ENCODE measurements at regions not wholly inside any gene's neighbourhood (a gene's known extent, or its start where the extent isn't known, plus 50 kb on each side); places are given as distances from the start of the nearest gene placed in this dataset.

DNA sequence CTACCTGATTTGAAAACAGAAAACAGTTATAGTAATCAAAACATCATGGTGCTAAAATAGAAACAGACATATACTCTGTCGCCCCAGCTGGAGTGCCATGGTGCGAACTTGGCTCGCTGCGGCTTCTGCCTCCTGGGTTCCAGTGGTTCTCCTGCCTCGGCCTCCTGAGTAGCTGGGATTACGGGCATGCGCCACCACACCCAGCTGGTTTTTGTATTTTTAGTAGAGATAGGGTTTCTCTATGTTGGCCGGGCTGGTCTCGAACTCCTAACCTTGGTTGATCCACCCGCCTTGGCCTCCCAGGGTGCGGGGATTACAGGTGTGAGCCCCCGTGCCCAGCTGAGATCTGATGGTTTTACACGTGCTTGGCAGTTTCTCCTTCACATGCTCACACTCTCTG is 495.9 kb downstream of the ANXA1 start:
- no peak for DNase-seq

GRCh38 chr9:73649552-73649951 is 497.9 kb downstream of the ANXA1 start:
- DNase-seq, result no peak

DNA sequence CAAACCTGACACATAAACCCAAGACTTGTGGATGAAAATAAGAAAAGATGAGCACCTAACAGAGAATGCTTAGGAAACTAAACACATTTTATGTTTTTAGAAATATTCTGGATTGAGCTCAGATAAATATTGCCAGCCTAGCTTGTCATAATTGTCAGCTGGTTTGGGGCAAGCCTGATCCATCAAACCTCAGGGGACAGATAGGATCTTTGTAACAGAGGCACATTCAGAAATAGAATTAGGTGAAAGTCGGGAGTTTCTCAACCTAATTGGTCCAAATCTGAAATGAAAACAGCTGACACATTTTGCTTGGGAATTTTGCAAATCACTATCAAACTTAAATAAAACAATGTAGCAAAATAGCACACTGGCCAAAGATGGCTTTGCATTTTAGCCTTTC is 503.7 kb downstream of the ANXA1 start:
- DNase-seq, result no peak

DNA sequence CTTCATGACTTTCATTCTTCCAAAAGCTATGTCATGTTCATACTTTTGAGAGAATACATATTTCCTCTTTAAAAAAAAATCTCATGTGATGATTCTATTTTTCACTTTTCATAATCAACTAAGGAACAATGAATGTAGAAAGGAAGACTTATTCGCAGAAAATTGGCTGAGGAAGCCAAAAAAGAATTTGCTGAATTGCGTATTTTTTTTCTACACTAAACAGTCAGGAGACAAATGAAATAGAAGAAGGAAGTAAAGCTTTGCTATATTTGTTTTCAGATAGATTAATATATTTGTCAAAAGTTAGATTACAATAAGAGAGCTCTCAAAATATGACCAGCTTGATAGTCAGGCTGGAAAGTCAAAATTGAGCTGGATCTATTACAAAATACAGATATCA is 504.2 kb downstream of the ANXA1 start:
- no peak for DNase-seq

DNA sequence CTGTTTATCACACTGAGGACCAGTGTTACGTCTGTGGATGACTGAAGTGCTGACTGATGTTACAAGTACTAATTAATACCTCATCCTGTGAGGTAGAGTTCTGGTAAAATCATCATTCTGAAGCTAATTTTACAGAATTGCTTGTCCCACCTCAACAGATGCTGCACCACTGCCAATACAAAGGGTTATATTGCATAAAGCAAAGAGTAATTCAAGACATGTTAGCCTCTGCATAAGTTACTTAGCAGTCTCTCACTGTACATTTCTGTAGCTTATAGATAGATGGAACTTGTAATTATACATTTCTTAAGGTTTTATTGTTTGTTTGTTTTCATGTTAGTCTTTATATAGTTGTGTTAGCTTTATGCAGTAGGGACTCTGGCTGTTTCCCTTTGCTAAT is 513.6 kb downstream of the ANXA1 start:
- DNase-seq, result no peak

DNA sequence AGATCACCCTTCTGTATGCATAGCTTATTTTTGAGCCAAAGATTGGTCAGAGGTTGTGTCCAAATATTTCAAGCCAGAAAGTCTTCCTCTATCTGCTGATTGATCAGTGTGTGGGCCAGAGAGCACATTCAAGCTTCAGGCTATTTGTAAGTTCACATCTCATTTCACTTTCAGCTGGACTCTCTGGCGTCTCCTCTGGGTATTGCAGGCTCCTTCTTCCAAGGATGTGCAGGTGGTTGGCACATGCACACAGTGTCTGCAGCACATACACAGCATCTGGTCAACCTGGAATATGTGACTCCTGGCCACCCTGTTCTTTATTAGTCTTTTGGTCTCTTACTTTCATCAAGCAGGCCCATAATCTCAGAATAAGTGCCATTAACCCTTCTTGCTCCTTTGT is 516.1 kb downstream of the ANXA1 start:
- no peak for DNase-seq

DNA sequence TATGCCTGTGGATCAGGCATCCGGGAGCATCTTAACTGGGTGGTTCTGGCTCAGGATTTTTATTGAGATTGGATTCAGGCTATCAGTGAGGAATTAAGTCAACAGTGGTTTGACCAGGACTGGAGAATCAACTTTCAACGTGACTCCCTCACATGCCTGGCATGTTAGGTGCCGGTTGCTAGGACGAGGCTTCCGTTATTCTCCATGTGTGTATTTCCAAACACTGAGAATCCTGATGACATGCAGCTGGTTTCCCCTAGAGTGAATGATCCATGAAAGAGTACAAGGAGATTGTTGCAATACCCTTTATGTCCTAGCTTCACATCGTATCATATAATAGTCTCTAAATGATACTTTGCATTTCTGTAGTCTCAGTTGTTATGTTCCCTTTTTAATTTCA is 529.2 kb downstream of the ANXA1 start:
- no peak for DNase-seq

- DNase-seq, result no peak
These were observed 531.1 kb downstream of the ANXA1 start for GRCh38 chr9:73682789-73683188.

DNA sequence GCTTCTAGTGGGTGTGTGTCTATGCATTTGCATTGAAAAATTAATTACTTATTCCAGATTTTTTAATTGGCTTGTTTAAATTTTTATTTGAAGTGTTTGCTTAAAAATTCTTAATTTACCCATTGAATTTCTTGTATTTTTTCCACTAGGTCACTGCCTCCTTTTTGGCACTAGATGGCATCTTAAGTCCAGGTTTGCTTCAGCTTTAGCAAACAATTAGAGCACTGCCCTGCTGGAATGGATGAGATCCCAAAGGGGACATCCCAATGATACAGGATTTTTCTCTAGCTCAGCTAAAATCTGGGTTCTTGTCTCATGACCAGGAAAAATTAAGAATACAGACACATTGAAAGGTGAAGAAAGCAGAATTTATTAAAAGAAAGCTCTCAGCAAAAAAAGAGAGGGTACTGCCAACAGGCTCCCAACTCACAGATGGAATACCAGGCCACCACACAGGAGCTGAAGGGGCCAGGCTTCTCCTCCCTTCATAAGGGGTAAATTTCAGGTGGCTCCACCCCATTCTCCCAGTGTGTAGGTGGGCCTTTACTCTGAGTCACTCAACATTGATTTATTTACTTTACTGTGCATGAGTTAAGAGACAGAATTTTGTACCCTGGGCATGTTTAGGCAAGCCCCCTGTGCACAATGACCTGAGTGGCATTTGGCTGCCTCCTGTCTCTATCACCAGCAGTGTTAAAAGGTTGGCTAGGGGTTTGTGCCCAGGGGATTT is 532.4 kb downstream of the ANXA1 start:
- DNase-seq, result peak in 1 of 51 donors; percentile 3

DNA sequence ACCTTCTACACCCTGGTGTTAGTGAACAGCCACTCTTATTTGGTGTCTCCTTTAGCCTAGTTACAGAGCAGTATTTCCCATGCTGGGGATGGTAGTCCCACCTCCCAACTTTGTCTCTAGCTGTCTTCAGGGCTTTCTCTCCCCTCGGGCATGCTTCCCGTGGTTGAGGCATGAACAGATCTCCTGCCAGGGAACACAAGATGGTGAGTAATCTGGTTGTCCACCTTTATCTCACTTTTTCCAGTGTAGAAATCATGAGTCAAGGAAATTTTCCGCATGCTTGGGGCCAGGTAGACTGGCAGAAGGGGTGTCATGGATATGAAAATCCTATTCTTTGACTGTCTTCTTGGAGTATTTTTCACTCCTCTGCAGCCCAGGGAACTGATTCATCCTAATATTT is 532.9 kb downstream of the ANXA1 start:
- DNase-seq, result no peak

DNA sequence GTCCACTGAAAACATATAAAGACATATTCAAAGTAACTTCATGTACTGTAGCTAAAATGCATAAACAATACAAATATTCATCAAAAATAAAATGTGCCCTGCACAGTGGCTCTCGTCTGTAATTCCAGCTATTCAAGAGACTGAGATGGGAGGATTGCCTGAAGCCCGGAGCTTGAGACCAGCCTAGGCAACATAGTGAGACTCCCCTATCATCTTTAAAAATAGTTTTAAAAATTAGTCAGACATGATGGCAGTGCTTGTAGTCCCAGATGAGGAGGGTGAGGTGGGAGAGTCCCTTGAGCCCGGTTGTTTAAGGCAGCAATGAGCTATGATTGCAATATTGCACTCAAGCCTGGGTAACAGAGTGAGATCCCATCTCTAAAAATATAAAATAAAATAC is 534.1 kb downstream of the ANXA1 start:
- no peak for DNase-seq

DNA sequence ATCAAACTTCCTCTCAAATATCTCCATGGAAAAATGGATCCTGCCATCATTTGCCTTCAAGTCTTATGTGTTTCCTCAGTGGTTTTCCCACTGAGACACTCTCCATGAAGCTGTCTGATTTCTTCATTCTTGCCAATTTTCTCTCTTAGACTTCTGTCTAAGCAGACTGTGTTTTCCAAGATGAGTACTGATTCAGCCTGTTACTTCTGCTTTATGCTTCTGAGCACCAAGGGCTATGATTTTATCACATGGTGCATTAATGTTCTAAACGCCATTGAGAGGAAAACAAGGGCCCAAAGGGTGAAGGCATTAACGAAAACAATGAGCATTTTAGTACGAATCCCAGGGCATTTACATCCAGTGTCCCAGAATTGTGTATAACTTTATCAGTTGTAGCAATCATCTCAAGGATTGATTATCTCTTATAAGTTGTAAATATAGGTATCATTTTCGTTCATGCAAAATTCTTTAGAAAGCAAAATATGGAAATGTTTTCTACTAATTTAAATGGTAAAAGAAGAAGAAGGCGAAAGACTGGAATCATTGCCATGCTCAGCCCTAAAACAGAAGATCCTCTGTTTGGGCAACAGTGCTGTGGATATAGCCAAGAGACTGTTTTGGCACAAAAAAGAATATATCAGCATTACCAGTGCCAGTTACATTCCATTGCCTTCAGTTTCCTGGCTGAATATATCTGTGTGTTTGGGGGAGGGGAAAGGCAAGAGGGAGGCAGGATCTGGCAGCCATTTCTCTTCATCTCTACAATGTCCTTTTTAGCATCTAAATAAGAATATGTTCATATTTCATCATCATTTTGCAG is 537.6 kb downstream of the ANXA1 start:
- peak in 7 of 51 donors; percentile 1 to 57 (median 7) for DNase-seq

- no peak for DNase-seq
These were observed 549.9 kb downstream of the ANXA1 start for GRCh38 chr9:73701415-73702057.

- no peak for DNase-seq
These were observed 562.6 kb downstream of the ANXA1 start for GRCh38 chr9:73714294-73714693.

DNA sequence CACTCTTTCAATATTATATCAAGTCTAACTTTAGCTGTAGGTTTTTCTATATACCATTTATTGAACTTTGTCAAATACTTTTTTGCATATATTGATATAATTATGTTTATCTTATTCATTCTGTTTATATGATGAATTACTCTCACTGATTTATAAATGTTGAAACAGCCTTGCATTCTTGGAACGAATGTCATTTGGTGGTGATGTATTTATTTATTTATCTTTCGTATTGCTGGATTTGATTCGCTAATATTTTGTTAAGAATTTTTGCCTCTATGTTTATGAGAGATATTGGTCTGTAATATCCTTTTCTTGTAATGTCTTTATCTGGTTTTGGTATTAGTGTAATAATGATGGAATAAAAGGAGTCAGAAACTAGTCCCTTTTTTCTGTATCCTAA is 563.9 kb downstream of the ANXA1 start:
- no peak for DNase-seq

GRCh38 chr9:73719660-73720059 is 568.0 kb downstream of the ANXA1 start:
- DNase-seq, result no peak

GRCh38 chr9:73720601-73721000 is 568.9 kb downstream of the ANXA1 start:
- DNase-seq, result no peak

- DNase-seq, result no peak
These were observed 584.6 kb downstream of the ANXA1 start for GRCh38 chr9:73736270-73736669.

DNA sequence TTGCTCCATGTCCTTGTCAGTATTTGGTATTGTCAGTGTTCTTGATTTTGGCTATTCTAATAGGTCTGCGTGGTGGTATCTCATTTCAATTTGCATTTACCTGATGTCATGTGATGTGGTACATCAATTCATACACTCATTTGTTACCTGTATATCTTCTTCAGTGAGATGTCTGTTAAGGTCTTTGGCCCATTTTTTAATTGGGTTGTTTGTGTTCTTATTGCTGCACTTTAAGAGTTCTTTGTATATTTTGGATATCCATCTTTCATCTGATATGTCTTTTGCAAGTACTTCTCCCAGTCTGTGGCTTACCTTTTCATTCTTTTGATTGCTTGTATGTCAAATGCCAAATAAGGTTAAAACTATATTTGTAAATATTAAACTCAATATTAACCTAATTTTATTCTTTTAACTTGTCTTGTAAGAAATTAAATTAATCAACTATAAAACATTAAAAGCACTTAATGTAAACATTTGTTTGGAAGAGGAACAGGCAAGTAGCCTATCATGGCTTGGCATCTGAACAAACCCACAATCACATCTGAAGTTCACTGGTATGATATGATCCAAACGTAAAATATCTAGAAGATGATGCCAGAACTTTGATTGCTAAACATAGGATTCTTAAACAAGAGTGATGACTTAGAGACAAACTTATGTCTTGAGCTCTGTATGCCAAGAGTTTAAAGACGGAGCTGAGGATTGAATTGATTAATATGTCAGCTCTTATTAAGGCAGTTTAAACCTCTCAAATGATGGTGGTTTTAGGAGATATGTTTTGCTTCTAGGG is 587.3 kb downstream of the ANXA1 start:
- DNase-seq, result no peak

- DNase-seq, result no peak
These were observed 589.7 kb downstream of the ANXA1 start for GRCh38 chr9:73741316-73741715.

DNA sequence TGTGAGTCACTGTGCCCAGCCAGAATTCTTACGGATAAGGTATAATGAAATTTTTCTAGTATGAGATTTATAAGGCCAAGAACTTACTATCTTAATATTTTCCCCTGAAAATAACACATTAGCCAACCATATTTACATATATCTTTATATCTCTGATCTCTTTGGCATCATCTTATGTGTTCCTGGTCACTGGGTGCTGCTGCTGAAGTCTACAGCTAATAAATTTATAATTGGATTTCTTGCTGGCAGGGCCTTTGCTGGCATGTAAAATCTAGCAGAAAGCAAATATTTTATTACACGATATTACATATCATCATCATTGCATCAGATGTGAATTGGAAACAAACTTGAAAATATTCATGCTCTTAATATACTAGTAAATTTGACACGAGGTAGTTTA is 590.7 kb downstream of the ANXA1 start:
- DNase-seq, result no peak

DNA sequence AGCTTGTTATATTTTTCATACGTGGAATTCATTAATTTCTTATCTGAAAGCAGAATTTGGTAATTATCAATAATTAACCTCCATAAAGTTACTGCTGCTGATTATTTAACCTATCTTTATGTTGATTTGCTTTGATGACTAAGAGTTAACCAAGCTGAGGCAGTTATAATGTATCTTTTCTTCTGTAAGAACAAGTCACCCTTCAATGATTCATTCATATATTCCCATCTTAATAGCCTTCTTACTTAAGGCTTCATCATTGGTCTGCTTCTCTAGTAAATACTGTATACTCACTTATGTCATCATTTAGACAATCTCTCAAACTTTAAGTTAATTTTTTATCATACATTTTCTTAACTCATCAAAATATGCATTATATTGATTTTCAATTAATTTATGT is 592.2 kb downstream of the ANXA1 start:
- no peak for DNase-seq
